ENCODE measurements at regions not wholly inside any gene's neighbourhood (a gene's known extent, or its start where the extent isn't known, plus 50 kb on each side); places are given as distances from the start of the nearest gene placed in this dataset.

DNA sequence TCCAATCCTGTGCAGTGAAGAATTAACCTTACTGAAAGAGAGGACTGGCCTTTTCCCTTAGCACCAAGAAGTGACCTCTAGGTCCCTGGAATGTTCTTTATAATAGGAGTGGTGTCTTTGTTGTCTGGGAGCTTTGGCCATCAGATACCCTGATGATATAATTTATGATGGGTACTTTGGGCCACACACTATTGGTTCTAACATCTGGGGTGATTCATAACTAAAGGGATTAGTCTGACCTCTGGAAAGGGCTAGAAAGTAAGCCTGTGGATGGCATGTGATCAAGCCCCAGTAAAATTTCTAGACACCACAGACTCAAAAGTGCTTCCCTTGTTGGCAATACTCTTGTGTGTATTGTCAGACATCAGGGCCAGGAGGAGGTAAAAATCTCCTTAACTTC is 891.2 kb downstream of the KCNA4 start:
- no TSS peak for BruUV-seq (replicated peaks)
- intact Hi-C loops (cut with micrococcal nuclease): no loop called here
- Histone ChIP-seq H3K79me2 (ENCODE audit: insufficient read depth, low read length) (no peaks in the 10 kb centered on the region), H4K20me1 (ENCODE audit: insufficient read depth) (no peaks in the 10 kb centered on the region), H3K9me2 (ENCODE audit: insufficient read depth) (no peaks in the 10 kb centered on the region), H3K27me3 (ENCODE audit: insufficient read depth, low read length) (no peaks in the 10 kb centered on the region), H3K36me3 (ENCODE audit: control insufficient read depth in 1 of 2, insufficient read depth in 2 of 2, low read length in 2 of 2) (no peaks in the 10 kb centered on the region), H3K9ac (ENCODE audit: low read length) (no peak overlapping the region), H2AFZ (ENCODE audit: low read depth, low read length, poor library complexity, severe bottlenecking) (no peak overlapping the region), H3K4me1 (ENCODE audit: control insufficient read depth in 1 of 2, insufficient read depth in 2 of 2, low read length in 2 of 2) (no peaks in the 10 kb centered on the region), H3K9me3 (ENCODE audit: control insufficient read depth in 1 of 2, insufficient read depth in 1 of 2, low read depth in 1 of 2, low read length in 2 of 2) (no peaks in the 10 kb centered on the region), H3K27ac (ENCODE audit: low read depth, low read length) (no peak overlapping the region), H3K4me2 (ENCODE audit: low read length) (no peak overlapping the region), H3K4me3 (replicated peaks in 1 of 2; ENCODE audit: low read depth in 1 of 2, low read length in 2 of 2) (no peak overlapping the region)
- ChIA-PET POLR2A (no interaction called here), CTCF (no interaction called here), RAD21 (ENCODE audit: low non-redundant PET in 1 of 2, low total read pairs in 2 of 2, uncharacterized antibody in 2 of 2, unreplicated experiment in 2 of 2) (no interaction called here)
- no peak for TF ChIP-seq POLR2A (IDR thresholded peaks at IDR 0.05; ENCODE audit: borderline replicate concordance, extremely low read depth, insufficient read depth, insufficient read length)
- TF ChIP-seq CBX3 (IDR thresholded peaks at IDR 0.05; ENCODE audit: low read depth): no peak
- no peak for TF ChIP-seq ZFX (IDR thresholded peaks at IDR 0.05)
- no peak for TF ChIP-seq ELF1 (IDR thresholded peaks at IDR 0.05; ENCODE audit: borderline replicate concordance, low read depth)
- TF ChIP-seq RAD21 (IDR thresholded peaks at IDR 0.05; ENCODE audit: low read depth): no peak
- no peak for TF ChIP-seq POLR2AphosphoS5 (IDR thresholded peaks at IDR 0.05; ENCODE audit: low read depth, low read length)
- no peak for TF ChIP-seq JUND (IDR thresholded peaks at IDR 0.05)
- TF ChIP-seq EZH2phosphoT487 (IDR thresholded peaks at IDR 0.05; ENCODE audit: borderline replicate concordance): no peak
- no peak for TF ChIP-seq FOSL1 (IDR thresholded peaks at IDR 0.05; ENCODE audit: low read depth)
- TF ChIP-seq SIN3A (IDR thresholded peaks at IDR 0.05; ENCODE audit: low read depth): no peak
- TF ChIP-seq EZH2 (IDR thresholded peaks at IDR 0.05): no peak
- no peak for TF ChIP-seq EGR1 (IDR thresholded peaks at IDR 0.05; ENCODE audit: low read depth)
- TF ChIP-seq, protein P1, sequence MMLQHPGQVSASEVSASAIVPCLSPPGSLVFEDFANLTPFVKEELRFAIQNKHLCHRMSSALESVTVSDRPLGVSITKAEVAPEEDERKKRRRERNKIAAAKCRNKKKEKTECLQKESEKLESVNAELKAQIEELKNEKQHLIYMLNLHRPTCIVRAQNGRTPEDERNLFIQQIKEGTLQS (IDR thresholded peaks at IDR 0.05): no peak
- TF ChIP-seq, protein P2, sequence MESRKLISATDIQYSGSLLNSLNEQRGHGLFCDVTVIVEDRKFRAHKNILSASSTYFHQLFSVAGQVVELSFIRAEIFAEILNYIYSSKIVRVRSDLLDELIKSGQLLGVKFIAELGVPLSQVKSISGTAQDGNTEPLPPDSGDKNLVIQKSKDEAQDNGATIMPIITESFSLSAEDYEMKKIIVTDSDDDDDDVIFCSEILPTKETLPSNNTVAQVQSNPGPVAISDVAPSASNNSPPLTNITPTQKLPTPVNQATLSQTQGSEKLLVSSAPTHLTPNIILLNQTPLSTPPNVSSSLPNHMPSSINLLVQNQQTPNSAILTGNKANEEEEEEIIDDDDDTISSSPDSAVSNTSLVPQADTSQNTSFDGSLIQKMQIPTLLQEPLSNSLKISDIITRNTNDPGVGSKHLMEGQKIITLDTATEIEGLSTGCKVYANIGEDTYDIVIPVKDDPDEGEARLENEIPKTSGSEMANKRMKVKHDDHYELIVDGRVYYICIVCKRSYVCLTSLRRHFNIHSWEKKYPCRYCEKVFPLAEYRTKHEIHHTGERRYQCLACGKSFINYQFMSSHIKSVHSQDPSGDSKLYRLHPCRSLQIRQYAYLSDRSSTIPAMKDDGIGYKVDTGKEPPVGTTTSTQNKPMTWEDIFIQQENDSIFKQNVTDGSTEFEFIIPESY (IDR thresholded peaks at IDR 0.05; ENCODE audit: extremely low read depth, insufficient replicate concordance, low read length): no peak
- TF ChIP-seq ZNF274 (IDR thresholded peaks at IDR 0.05; ENCODE audit: low read depth, low read length): no peak
- TF ChIP-seq YY1 (IDR thresholded peaks at IDR 0.05; ENCODE audit: extremely low read depth, insufficient replicate concordance, low read depth, low read length): no peak
- ATAC-seq (no peak), DNase-seq (ENCODE audit: low read depth, low spot score) (no peak)
